Activated T-helper 17 cell treated with anti-CD3 and anti-CD28 coated beads, Interleukin-2, amount 50 U/mL, for 72 hours (primary cell): ENCODE measurements at regions not wholly inside any gene's neighbourhood (a gene's known extent, or its start where the extent isn't known, plus 50 kb on each side); places are given as distances from the start of the nearest gene placed in this dataset.

Experiments
- ATAC-seq: fragments of 150-1000 bp; cut with Tn5 transposase; replicated peaks from 2 replicates; pipeline ENCODE4 v1.10.0; 2021; ENCODE audit warnings: mild to moderate bottlenecking, moderate library complexity
- H3K27ac Mint-ChIP-seq: one replicate; pipeline ENCODE4 v1.8.0; 2022; ENCODE audit warnings: mixed read lengths
- H3K27me3 Mint-ChIP-seq: one replicate; pipeline ENCODE4 v1.8.0; 2022; ENCODE audit warnings: mixed read lengths
- H3K36me3 Mint-ChIP-seq: one replicate; pipeline ENCODE4 v1.8.0; 2022; ENCODE audit warnings: low read depth, mild to moderate bottlenecking, mixed read lengths
- H3K4me1 Mint-ChIP-seq: one replicate; pipeline ENCODE4 v1.8.0; 2022; ENCODE audit warnings: mixed read lengths
- H3K4me3 Mint-ChIP-seq: one replicate; pipeline ENCODE4 v1.8.0; 2022; ENCODE audit warnings: mild to moderate bottlenecking, mixed read lengths
- H3K9me3 Mint-ChIP-seq: one replicate; pipeline ENCODE4 v1.8.0; 2022; ENCODE audit warnings: mixed read lengths

- no peaks in the 10 kb centered on the region for H3K36me3 Mint-ChIP-seq
- H3K4me3 Mint-ChIP-seq, result no peak overlapping the region
- H3K4me1 Mint-ChIP-seq, result peaks cover 7% of the 10 kb centered on the region
Observed at GRCh38 chr12:127278351-127278750, 988.6 kb upstream of the TMEM132C start.

GRCh38 chr12:127280393-127281275 is 986.3 kb upstream of the TMEM132C start:
- H3K9me3 Mint-ChIP-seq, result no peaks in the 10 kb centered on the region
- H3K27ac Mint-ChIP-seq, result no peak overlapping the region
- no peaks in the 10 kb centered on the region for H3K36me3 Mint-ChIP-seq
- no peak overlapping the region for H3K4me3 Mint-ChIP-seq
- ATAC-seq, result peak; percentile 81
- peaks cover 11% of the 10 kb centered on the region for H3K27me3 Mint-ChIP-seq
- H3K4me1 Mint-ChIP-seq, result peaks cover 7% of the 10 kb centered on the region

More at GRCh38 chr12:127278351-127278750, 988.6 kb upstream of the TMEM132C start:
- Mint-ChIP-seq H3K27ac (no peak overlapping the region), H3K27me3 (peaks cover 11% of the 10 kb centered on the region), H3K9me3 (no peaks in the 10 kb centered on the region)
- no peak for ATAC-seq

- H3K9me3 Mint-ChIP-seq, result no peaks in the 10 kb centered on the region
- H3K27ac Mint-ChIP-seq, result no peak overlapping the region
- peaks cover 2% of the 10 kb centered on the region for H3K27me3 Mint-ChIP-seq
- H3K4me3 Mint-ChIP-seq, result no peak overlapping the region
- no peaks in the 10 kb centered on the region for H3K4me1 Mint-ChIP-seq
- no peaks in the 10 kb centered on the region for H3K36me3 Mint-ChIP-seq
- no peak for ATAC-seq
Observed at GRCh38 chr12:127282786-127283565, 984.0 kb upstream of the TMEM132C start.

- no peak for ATAC-seq
- H3K4me3 Mint-ChIP-seq, result no peak overlapping the region
- no peaks in the 10 kb centered on the region for H3K36me3 Mint-ChIP-seq
- no peaks in the 10 kb centered on the region for H3K9me3 Mint-ChIP-seq
- no peaks in the 10 kb centered on the region for H3K27me3 Mint-ChIP-seq
- no peak overlapping the region for H3K27ac Mint-ChIP-seq
- no peaks in the 10 kb centered on the region for H3K4me1 Mint-ChIP-seq
Observed at GRCh38 chr12:127284021-127284420, 982.9 kb upstream of the TMEM132C start.

GRCh38 chr12:127284870-127285431 is 982.0 kb upstream of the TMEM132C start:
- H3K9me3 Mint-ChIP-seq, result no peaks in the 10 kb centered on the region
- H3K36me3 Mint-ChIP-seq, result no peaks in the 10 kb centered on the region
- no peak overlapping the region for H3K27ac Mint-ChIP-seq
- no peak overlapping the region for H3K4me3 Mint-ChIP-seq
- ATAC-seq, result peak; percentile 53
- H3K4me1 Mint-ChIP-seq, result no peaks in the 10 kb centered on the region
- H3K27me3 Mint-ChIP-seq, result no peaks in the 10 kb centered on the region

- Mint-ChIP-seq H3K27ac (no peak overlapping the region), H3K9me3 (no peaks in the 10 kb centered on the region), H3K4me1 (no peaks in the 10 kb centered on the region), H3K27me3 (peaks cover 4% of the 10 kb centered on the region), H3K36me3 (no peaks in the 10 kb centered on the region), H3K4me3 (no peak overlapping the region)
- no peak for ATAC-seq
Observed at GRCh38 chr12:127286281-127286680, 980.7 kb upstream of the TMEM132C start.

GRCh38 chr12:127287256-127287655 is 979.7 kb upstream of the TMEM132C start:
- no peaks in the 10 kb centered on the region for H3K36me3 Mint-ChIP-seq

GRCh38 chr12:127290251-127290650 is 976.7 kb upstream of the TMEM132C start:
- Mint-ChIP-seq H3K27ac (no peak overlapping the region), H3K27me3 (peaks cover 7% of the 10 kb centered on the region), H3K9me3 (no peaks in the 10 kb centered on the region), H3K4me1 (no peaks in the 10 kb centered on the region), H3K4me3 (no peak overlapping the region), H3K36me3 (no peaks in the 10 kb centered on the region)
- no peak for ATAC-seq

More at GRCh38 chr12:127287256-127287655, 979.7 kb upstream of the TMEM132C start:
- no peak for ATAC-seq
- Mint-ChIP-seq H3K4me3 (no peak overlapping the region), H3K27me3 (peaks cover 4% of the 10 kb centered on the region), H3K27ac (no peak overlapping the region), H3K9me3 (no peaks in the 10 kb centered on the region), H3K4me1 (no peaks in the 10 kb centered on the region)

- no peak overlapping the region for H3K4me3 Mint-ChIP-seq
- peaks cover 7% of the 10 kb centered on the region for H3K27me3 Mint-ChIP-seq
- H3K9me3 Mint-ChIP-seq, result no peaks in the 10 kb centered on the region
- H3K4me1 Mint-ChIP-seq, result no peaks in the 10 kb centered on the region
- H3K27ac Mint-ChIP-seq, result no peak overlapping the region
- no peaks in the 10 kb centered on the region for H3K36me3 Mint-ChIP-seq
- no peak for ATAC-seq
Observed at GRCh38 chr12:127292736-127293135, 974.2 kb upstream of the TMEM132C start.

GRCh38 chr12:127293507-127294310 is 973.3 kb upstream of the TMEM132C start:
- H3K27ac Mint-ChIP-seq, result no peak overlapping the region
- no peaks in the 10 kb centered on the region for H3K4me1 Mint-ChIP-seq
- H3K36me3 Mint-ChIP-seq, result no peaks in the 10 kb centered on the region
- peaks cover 7% of the 10 kb centered on the region for H3K27me3 Mint-ChIP-seq
- peak; percentile 76 for ATAC-seq
- no peak overlapping the region for H3K4me3 Mint-ChIP-seq
- H3K9me3 Mint-ChIP-seq, result no peaks in the 10 kb centered on the region

- no peak overlapping the region for H3K4me3 Mint-ChIP-seq
- H3K4me1 Mint-ChIP-seq, result no peaks in the 10 kb centered on the region
- H3K9me3 Mint-ChIP-seq, result no peaks in the 10 kb centered on the region
- H3K27me3 Mint-ChIP-seq, result peaks cover 11% of the 10 kb centered on the region
- no peak for ATAC-seq
- no peaks in the 10 kb centered on the region for H3K36me3 Mint-ChIP-seq
- H3K27ac Mint-ChIP-seq, result no peak overlapping the region
Observed at GRCh38 chr12:127294651-127295210, 972.2 kb upstream of the TMEM132C start.

- Mint-ChIP-seq H3K4me3 (no peak overlapping the region), H3K4me1 (no peaks in the 10 kb centered on the region), H3K9me3 (no peaks in the 10 kb centered on the region), H3K27me3 (peaks cover 9% of the 10 kb centered on the region), H3K27ac (no peak overlapping the region), H3K36me3 (no peaks in the 10 kb centered on the region)
- no peak for ATAC-seq
Observed at GRCh38 chr12:127295630-127296029, 971.3 kb upstream of the TMEM132C start.

- no peaks in the 10 kb centered on the region for H3K36me3 Mint-ChIP-seq
- no peaks in the 10 kb centered on the region for H3K4me1 Mint-ChIP-seq
- peaks cover 8% of the 10 kb centered on the region for H3K27me3 Mint-ChIP-seq
- H3K4me3 Mint-ChIP-seq, result no peak overlapping the region
- no peak overlapping the region for H3K27ac Mint-ChIP-seq
- H3K9me3 Mint-ChIP-seq, result no peaks in the 10 kb centered on the region
- no peak for ATAC-seq
Observed at GRCh38 chr12:127296591-127296990, 970.4 kb upstream of the TMEM132C start.

- Mint-ChIP-seq H3K27me3 (peaks cover 8% of the 10 kb centered on the region), H3K4me3 (no peak overlapping the region), H3K9me3 (no peaks in the 10 kb centered on the region), H3K36me3 (no peaks in the 10 kb centered on the region), H3K4me1 (no peaks in the 10 kb centered on the region), H3K27ac (no peak overlapping the region)
- ATAC-seq, result no peak
Observed at GRCh38 chr12:127297327-127297726, 969.6 kb upstream of the TMEM132C start.
